GM18909 (cell line): ENCODE measurements at regions not wholly inside any gene's neighbourhood (a gene's known extent, or its start where the extent isn't known, plus 50 kb on each side); places are given as distances from the start of the nearest gene placed in this dataset.
"Not testable (repeated sequence)": the region's sequence is repeated elsewhere in the genome, so short reads cannot be mapped to it uniquely, and the experiment has no call there.

Experiments used
- ATAC-seq: cut with Tn5 transposase; IDR thresholded peaks from one replicate; pipeline ENCODE4 v1.9.1; 2021; ENCODE audit warnings: mild to moderate bottlenecking; ENCODE audit not compliant: unreplicated experiment, poor library complexity

GRCh38 chr5:8824371-8824770 lies 721.5 kb downstream of the SEMA5A start:
- no peak for ATAC-seq

- no peak for ATAC-seq
These were observed 720.6 kb downstream of the SEMA5A start for GRCh38 chr5:8825139-8825757.

DNA sequence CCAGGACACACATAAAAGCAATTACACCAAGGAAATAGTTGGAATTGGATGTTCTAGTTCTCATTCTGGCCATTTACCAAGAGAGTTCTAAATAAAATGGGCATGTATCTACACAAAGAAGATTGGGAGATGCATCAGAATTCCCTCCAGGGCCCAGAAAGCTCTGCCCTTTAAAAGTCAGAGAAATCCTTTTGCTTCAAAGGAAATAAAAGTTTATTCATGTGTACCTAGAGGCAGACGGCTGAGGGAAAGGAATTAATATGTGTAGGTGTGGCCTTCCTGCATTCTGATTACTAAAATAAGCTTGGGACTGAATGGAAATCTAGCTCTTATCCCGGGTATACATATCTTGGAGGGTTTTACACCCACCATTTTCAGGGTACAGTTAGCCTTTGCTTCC lies 719.4 kb downstream of the SEMA5A start:
- ATAC-seq: no peak

DNA sequence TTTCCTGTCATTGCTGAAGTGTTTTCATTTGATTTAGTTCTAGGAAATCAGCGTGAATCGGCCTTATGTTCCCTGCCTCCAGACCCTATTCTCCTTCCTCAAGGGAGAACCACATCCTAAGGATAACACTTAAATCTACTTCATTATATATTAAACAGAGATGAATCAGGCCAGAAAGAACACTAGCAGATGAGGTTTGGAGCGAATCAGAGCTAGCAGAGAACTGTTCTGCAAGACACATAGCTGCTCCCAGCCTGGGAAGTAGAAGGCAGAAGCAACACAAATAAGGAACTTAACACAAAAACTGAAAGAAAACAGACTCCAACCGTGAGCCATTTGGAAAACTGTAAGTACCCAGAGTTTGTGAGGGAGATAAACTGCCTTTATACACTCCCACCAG lies 718.2 kb downstream of the SEMA5A start:
- no peak for ATAC-seq

DNA sequence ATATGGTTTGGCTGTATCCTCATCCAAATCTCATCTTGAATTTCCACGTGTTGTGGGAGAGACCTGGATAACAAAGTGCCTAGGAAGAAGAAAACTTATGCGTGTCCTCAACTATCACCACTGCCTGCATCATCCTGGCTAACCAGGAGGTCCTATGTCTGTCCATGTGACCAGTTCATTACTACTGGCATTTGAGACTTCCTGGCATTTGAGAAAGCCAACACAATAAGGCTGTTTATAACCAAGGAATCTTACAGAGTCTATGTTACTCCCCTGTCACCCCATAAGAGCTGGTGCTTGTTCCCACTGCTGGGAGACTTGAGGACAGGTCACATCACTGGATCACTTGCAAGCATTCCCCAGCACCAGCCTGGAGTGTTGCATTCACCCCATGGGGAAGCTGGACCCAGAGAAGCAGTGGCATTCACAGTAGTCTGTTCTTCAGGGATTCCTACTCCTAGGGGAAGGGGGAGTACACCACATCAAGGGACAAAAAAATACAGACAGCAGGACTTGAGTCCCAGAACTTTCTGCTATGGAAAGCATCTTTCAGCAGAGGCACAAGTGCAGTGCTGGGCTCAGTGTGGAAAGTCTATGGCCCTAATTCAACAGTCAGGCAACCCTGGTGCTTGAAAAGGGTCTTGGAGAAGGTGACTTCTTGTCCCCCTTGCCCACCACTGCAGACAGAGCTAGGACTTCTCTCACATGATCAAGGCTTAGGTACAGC lies 717.1 kb downstream of the SEMA5A start:
- no peak for ATAC-seq

- no peak for ATAC-seq
These were observed 716.4 kb downstream of the SEMA5A start for GRCh38 chr5:8829323-8830029.

DNA sequence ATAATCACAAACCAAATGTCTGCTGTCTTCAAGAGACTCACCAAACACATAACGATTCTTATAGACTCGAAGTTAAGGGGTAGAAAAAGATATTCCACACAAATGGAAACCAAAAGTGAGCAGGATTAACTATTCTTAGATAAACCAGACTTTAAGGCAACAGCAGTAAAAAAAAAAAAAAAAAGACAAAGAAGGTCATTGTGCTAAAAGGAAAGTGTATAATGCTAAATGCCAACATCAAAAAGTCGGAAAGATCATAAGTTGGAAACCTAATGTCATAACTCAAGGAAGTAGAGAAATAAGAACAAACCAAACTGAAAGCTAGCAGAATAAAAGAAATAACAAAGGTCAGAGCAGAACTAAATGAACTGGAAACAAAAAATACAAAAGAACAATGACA lies 714.6 kb downstream of the SEMA5A start:
- no peak for ATAC-seq

GRCh38 chr5:8831854-8832253 lies 714.0 kb downstream of the SEMA5A start:
- ATAC-seq: no peak

DNA sequence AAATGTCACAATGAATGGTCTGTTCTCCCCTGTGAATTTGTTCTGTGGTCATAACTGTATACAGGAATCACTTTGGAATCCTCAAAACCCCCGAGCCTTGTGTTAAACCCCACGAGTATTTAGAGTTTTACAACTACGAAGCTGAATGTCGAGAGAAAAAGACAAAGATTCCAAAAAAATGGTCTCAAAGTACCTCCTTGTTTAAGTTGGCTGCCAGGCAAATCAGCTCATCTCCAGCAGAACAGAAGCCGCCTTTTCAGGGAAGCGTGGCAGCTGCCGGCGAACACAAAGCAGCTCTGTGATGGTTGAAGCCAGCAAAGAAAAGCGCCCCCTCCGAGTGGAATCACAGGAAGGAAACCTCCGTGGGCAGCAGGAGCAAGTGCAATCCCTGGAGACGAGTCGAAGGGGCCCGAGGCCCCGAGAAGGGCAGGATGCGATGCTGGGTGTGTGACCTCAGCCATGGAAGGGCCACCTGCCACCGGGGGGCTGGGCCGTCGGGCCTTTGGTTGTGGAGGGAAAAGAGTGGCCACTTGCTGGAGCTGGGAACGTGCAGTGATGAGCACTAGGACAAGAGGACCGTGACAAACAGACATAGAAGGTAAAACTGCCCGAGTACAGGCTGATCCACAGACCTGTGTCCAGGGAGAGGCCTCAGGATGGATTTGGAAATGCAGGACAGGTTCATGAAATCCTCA lies 706.4 kb downstream of the SEMA5A start:
- no peak for ATAC-seq

DNA sequence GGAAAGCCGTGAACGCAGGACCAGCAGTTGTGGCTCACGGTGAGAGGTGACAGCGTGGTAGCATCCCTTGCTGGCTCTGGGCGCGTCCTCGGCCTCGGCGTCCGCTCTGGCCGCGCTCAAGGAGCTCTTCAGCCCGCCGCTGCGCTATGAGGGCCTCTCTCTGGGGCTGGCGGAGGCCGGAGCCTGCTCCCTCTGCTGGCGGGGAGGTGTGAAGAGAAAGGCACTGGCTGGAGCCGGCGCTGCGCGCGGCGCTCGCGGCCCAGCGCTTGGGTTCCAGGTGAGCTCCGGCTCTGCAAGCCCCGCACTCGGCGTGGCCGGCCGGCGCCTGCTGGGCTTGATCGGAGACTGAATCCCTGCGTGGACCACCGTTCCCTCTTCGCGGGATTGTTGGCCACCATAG lies 705.6 kb downstream of the SEMA5A start:
- no peak for ATAC-seq

- ATAC-seq: not testable (repeated sequence)
These were observed 705.1 kb downstream of the SEMA5A start for GRCh38 chr5:8840746-8841145.

- no peak for ATAC-seq
These were observed 702.8 kb downstream of the SEMA5A start for GRCh38 chr5:8842971-8843551.

GRCh38 chr5:8843771-8844170 lies 702.1 kb downstream of the SEMA5A start:
- ATAC-seq: no peak

- ATAC-seq: no peak
These were observed 701.7 kb downstream of the SEMA5A start for GRCh38 chr5:8844206-8844605.

- ATAC-seq: no peak
These were observed 701.0 kb downstream of the SEMA5A start for GRCh38 chr5:8844847-8845246.

DNA sequence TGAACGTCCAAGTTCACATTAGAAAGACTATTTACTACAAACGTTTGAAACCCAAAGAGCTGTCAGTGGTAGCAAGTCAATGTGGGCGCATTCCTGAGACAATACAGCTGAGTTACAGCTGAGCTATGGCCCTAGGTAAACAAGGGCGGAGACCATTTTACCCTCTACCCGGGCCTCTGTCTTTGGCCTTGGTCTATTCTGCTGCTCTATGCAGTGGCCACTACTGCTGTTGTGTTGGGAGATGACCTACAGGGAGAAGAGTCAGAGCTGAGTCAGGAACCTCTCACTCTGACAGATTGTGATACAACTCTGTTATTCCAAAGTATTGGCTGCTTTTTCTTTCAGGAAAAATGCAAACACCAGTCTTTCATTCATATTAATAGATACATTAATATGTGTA lies 700.6 kb downstream of the SEMA5A start:
- ATAC-seq: no peak

DNA sequence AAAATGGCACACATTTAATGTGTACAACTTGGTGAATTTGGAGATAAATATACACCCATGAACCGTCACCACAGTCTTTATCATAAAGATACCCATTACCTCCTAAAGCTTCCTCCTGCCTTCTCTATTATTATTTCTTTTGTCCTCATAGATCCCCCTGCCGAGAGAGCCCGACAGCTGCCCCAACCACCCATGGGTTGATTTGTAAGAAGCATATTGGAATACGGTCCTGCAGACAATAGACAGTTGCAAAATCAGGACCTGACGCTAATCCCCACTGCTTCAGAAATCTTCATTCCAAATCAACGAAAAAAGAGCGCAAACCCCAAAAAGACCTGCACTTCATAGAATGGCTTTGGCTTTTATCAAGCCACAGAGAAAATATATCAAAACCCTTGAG lies 697.5 kb downstream of the SEMA5A start:
- ATAC-seq: no peak

GRCh38 chr5:8848997-8849594 lies 696.8 kb downstream of the SEMA5A start:
- no peak for ATAC-seq

GRCh38 chr5:8851101-8851500 lies 694.8 kb downstream of the SEMA5A start:
- ATAC-seq: no peak

- no peak for ATAC-seq
These were observed 688.8 kb downstream of the SEMA5A start for GRCh38 chr5:8857051-8857450.
